ENCODE measurements at regions not wholly inside any gene's neighbourhood (a gene's known extent, or its start where the extent isn't known, plus 50 kb on each side); places are given as distances from the start of the nearest gene placed in this dataset.
"Not testable (repeated sequence)": the region's sequence is repeated elsewhere in the genome, so short reads cannot be mapped to it uniquely, and the experiment has no call there.

DNA sequence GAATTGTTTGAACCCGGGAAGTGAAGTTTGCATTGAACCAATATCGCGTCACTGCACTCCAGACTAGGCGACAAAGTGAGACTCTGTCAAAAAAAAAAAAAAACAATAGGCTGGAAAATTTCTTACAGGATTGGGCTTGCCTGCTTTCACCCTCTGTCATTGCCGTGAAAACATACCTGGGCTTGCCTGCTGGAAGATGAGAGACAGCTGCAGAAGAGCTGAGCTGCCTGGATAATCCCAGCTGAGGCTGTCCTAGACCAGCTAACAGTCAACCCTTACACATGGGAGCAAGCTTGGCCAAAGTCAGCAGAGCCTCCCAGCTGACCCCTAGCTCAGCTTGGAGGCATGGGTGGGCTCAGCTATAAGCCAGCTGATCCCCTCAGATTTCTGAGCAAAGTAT, 306.2 kb downstream of the CCSER2 start:
- no peak for DNase-seq

DNA sequence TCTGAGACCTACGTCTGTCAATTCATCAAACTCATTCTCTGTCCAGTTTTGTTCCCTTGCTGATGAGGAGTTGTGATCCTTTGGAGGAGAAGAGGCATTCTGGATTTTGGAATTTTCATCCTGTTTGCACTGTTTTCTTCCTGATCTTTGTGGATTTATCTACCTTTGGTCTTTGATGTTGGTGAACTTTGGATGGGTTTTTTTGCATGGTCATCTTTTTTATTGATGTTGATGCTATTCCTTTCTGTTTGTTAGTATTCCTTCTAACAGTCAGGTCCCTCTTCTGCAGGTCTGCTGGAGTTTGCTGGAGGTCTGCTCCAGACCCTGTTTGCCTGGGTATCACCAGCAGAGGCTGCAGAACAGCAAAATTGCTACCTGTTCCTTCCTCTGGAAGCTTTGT, 322.2 kb downstream of the CCSER2 start:
- not testable (repeated sequence) for DNase-seq

DNA sequence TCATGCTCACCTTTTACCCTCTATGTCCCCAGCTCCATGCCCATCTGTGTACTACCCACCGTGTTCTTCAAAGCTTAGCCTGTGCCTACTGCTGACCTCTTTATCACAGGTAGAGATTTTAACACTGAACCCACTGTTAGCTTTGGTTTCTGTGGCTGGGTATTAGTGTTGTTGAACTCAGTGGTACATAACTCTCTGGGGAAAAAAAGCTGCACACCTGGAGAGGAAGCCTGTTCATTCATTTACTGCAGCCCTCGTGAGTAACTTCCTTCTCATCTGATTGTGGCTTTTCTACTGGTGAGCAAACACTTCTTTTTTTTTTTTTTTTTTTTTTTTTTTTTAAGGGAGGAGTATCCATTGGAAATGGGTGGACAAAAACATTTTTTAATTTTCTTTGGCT, 326.3 kb downstream of the CCSER2 start:
- DNase-seq, result no peak

DNA sequence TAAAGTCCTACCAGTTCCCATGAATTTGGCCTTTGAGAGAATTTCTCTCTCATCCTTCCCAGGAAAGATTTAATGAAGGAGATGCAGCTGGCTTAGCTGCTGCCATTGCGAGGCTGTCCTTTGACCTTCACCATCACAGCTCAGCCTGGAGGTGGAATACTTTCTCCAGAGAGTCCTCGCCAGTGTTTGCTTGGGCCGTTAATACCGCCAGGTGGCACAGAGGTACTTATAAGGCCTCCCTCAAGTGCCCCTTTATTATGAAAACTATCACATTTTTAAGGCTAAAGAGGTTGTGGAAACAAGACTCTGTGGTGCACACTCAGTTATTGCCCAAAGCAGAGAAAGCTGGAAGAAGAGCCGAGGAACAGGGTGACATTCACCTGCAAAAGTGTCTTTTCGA, 330.6 kb downstream of the CCSER2 start:
- DNase-seq, result peak; percentile 12

DNA sequence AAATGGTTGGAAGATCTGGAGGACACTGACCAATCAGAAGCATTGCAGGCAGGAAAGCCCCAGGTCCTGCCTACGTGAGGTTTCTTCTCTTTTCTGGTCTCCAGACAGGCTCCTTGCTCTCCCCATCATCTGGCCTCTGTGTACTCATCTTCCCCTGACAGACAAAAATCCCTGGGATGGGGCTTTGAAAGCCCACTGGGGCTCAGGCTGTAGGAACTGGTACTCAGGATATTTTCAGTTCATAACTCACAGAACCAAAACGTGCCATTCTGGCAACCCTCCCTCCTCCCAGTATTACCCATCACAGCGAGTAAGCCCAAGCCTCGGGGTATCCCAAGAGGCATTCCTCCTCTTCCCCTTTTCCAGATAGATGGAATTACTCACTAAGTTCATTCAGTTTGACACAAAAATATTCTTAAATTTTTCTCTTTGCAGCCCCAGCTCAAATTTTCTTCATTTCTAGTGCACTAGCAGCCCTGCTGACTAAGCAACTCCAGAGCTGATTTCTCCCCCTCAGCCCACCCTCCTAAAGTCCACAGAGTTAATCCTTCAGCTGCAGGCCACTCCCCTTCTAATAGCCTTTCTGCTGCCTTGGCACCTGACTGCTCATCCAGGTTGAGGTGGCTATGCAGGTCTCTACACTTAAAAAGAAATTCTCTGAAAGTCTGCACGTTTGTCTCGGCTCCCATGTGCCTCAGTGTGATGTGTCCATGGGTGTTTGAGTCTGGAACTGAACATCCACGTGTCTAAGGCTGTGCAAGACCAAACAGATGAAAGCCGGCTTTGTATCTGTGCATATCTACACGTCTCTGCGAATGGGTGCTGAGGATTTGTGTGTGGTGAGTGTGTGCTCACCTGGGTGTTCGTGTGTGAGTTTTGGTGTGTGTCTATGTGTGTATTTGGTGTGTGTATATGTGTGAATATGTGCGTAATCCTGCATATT, 331.4 kb downstream of the CCSER2 start:
- no peak for DNase-seq

DNA sequence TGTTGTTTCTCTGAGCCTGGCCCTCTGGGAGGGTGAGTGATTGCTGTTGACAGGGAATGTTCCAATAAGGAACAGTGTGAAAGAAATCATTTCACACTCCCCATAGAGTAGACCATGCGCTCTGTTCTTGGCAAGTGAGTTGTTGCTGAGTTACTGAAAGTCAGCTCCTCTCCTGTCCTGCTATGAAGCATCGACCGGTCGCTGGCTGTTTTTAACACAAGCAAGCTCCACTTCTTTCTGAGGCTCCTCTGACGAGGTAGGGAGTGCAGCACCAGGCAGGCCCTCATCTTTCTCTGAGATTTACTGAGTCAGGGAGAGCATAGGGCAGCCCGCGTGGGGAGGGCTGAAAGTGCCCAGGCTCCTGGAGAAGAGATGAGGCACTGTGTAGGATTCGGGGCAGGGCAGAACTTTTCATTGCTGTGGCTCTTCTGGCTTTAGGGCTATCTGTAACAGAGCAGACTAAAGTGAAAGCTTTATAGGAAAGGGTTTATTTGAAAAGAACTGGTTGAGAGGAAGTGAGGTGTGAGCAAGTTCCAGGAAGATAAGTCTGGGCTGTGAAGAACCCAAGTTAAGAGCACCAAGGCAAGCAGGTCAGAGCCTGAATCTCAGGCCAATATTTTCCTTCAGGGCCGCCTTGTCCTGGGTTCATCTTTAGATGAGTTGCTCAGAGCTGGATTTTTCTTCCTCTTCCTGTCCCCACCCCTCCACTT, 332.2 kb downstream of the CCSER2 start:
- no peak for DNase-seq

DNA sequence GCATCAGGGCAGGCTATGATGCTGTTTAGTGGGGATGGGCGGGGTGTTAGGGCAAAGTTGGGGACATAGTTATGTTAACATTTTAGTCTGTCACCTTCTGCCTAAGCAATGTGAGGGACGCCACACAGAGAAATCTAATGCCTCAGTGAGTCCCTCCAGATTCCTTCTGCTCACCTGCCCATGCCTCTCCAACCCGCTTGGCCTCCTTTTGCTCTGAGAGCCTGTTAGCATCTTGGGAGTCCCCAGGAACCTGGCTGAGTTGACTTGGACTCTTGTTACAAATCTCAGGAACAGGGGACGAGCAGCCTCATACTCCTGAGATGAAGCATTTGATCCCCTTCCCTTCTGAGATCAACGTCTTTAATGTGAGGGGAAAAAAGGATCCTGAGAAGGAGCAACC, 336.8 kb downstream of the CCSER2 start:
- DNase-seq, result no peak

DNA sequence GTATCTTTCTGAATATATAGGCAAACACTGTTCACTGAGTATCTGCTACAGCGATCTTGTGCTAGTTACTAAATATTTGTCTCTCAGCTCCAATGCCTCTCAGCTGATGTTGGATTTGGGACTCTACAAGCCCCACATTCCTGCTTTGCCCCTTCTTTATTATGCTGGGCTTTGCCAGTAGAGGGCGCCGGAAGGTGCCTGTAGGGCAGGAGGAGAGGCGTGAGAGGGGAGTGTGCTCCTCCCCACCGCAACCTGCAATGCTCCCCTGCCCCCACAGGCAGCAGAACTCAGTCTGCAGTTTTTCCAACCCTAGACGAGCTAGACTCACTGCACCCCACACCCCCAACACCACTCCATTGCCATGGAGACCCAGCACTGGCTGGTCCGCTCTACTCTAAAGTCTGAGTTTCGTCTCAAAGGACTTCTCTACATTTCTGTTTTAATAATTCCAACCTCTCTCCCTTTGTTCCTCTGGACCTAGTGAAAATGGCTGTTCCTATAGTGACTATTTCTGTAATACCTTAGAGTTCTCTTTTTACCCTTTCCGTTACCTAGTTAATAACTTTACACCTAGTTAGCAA, 337.6 kb downstream of the CCSER2 start:
- no peak for DNase-seq

DNA sequence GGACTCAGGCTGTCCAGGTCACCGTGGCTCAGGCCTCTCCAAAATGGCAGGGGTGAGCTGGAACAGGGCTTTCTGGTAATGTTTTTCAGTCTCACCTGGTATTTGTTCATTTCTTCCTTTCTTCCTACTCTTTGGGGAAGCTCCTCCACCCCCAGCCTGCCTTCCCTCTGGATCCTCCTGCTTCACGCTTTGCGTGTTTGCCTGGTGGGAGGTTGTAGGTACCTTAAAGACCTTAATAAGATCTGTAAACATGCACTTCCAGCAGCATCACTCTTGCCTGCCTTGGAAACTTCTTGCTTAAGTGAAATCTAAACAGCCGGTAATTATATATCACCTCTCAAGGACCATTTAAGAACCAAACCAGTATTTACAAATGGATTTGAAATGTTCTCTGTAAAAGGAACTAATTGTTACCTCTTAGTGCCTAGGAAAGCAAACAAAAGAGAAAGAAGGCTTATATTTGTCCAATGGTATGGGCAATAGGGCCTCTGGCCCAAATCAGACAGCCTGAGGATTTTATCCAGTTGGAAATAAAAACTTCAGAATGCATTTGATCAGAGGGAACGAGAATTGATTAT, 339.9 kb downstream of the CCSER2 start:
- DNase-seq, result no peak

DNA sequence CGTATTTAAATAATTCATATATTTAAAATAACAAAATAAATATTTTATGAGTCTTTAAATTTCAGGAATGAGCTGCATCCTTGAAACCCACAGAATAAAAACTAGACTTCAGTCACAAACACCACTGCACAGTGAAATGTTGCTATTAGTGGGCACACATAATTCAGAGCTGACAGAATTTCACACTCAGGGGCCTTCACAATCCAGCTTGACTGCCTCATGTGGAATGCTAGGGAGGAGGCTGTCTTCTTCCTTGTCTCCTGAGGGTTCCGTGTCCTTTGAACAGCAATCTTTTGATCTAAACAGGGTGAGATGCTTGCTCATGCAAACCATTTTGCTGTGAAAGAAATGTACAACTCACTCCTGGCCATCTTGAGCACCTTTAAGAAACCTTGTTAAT, 346.7 kb downstream of the CCSER2 start:
- DNase-seq, result no peak

DNA sequence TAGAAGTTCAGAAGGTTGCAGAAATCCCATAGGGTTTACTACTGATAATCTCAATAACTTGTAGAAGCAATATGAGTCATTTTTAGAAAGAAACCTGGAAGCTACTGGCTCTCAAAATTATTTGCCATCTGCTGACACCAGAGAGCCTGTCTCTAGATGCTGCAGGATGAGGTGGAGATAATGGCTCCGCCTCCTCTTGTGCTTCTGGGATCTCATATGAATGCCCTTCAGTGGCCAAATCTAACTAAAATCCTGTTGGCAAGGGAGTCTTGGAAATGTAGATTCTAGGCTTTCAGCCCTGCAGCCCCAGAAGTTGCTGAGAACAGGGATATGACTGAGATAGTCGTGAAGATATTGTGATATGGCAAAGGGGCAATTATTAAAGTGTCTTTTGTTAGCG, 348.1 kb downstream of the CCSER2 start:
- no peak for DNase-seq

DNA sequence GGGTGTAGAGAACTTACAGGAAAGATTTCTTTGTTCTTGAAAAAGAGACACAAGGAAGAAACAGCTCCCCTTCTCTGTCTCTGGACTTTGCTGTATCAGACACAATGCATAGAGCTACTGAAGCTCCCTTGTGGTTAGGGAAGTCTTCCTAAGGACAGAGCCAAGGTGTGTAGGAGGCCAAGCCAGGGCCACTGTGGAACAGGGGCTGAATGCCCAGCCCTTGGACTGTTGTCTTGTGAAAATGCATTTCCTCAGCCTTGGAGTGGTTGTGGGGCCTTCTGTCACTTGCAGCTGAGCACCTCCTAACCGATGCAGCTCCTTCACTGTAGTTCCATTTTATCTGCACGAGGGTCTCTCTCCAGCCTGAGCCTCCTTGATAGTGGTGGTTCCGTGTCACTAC, 353.4 kb downstream of the CCSER2 start:
- no peak for DNase-seq

DNA sequence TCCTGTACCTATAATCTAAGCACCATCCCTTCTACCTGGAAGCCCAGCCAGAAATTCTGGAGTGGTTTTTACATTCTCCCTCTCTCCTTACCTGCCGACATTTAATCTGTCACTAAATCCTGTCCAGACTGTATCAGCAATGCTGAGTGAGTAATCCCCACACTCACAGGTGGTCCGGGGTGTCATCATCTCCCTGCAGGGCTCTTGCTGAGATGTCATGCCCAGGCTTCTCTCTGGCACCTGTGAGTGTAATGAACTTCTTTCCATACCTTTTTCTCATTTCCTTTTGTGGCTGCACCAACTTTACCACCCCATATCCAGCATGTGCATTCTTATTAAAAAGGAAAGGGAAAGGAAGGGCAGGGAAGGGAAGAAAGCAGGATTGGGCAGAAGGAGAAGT, 355.2 kb downstream of the CCSER2 start:
- no peak for DNase-seq

DNA sequence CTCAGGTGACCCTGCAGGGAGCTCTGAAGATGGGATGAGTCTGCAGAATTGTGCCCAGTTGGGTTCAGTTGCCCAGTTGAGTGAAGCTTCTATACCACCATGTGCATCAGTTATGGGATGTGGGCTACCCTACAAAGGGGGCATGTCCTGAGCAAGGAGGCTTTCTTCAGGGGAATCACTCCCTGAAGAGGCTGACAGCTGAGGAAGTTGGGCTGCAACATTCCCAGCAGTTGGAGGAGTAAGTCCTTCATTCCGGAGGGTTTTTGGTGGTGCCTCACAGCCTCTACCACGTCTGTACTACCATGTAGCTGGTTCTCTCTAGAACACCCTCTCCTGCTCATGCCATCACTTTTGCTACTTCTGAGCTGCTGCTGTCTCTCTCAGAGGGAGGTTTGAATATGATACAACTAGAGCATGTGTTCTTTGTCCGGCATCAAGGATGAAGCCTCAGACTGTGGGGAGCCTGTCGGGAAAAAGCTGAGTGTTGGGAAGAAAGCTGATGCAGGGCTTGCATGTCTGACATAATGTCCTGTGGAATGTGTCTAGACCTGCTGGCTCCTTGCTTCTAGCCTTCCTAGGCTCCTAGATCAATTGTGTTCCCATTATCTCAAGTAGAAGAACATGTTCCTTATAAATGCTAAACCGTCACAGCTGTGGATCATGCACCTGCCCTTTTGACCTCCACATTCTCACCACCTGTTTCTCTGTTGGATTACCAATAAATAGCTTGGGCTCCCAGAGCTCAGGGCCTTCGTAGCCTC, 355.8 kb downstream of the CCSER2 start:
- no peak for DNase-seq

DNA sequence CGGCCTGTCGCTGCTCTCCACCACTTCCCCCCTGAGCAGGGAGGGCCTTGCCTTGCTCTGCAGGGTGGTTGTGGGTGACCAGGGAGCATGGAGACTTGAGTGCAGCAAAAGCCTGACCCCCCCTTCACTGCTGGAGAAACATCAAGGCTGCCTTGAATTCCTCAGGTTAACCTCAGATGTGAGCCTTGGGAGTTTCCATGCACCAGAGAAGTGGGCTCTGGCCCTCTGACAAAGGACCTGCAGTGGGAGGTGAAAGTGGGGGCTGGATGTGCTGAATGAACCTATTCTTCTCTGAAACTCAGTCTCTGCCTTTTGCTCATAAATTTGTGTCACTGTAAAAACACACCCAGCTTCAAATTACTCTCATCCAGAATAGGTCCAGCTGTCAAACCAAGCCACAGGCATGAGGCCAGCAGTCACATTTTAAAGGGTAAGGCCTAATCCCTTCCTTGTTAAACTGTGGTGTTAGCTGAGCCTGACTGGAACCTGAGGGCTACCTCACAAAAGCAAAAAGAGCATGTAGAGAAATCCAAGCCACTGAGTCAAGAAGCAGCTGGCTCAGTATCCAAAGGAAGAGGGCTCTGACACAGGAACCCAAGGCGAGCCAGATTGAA, 356.8 kb downstream of the CCSER2 start:
- DNase-seq, result no peak

DNA sequence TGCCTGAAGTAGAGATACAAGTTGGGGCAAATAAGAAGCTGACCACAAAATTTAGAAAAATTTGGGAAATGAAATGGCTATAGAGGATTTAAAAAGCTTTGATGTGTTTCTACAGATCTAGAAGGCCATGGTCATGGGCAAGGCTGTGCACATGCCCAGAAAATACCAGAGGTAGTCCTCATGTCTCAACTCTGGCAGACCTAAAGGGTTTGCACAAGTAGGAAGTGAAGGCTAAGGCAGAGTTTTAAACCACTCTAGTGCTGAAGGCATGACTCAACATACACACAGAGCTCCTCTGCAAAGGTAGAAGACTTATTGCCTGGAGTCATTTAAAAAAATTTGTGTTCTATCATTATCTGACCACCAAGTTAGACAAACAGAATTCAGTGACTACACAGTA, 364.6 kb downstream of the CCSER2 start:
- no peak for DNase-seq

DNA sequence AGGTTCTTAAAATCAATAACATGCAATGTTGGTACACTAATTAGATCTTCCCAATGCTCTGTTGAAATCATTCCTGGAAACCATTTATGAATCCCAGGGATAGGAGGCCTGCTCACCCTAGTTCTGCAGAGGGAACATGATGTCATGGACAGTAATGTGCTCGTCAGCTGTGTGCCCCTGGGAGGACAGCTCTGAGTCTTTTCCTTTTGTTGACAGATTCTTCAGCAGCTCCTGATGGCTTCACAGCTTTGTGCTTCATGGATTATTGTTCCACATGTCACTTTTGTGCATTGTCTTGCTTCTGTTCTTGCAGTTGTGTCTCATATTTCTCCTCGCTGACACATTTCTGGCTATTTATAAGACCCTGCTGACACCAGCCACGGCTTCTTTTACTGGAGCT, 367.5 kb downstream of the CCSER2 start:
- no peak for DNase-seq

DNA sequence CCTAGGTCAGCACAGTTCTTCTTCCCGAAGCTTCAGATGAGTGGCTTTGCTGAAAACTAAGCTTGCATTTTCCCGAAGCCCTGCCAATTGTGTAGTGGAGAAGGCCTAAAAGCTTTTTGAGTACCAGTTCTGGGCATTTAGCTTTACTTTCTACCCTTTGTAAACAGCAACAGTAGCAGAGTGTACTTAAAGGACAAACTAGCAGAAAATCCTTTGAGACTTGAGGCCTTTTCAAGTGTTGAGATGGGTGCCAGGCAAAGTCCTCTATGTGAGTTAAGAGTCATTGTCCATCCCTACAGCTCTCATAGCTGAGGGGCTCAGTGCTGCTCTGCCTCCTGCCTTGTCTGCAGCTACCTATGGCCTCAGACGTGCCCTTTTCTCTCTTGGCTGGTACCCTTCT, 368.2 kb downstream of the CCSER2 start:
- DNase-seq, result no peak

DNA sequence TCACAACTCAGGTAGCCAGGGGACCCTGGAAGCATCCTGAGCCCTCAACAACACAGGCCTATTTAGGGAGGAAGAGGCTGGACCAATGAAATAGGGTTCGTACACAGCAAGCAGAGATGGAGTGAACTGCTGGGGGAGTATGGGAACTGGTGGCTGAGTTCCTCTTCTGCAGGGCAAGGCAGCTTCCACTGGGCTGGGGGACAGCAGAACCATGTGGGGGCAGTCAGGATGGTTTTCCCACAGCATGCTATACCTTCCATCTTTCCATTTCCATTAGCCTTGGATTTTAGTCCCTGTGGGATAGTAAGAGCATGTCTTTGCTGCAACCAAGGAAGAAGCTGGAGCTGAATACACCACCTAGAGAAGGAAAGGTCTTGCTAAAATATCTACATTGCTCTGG, 370.6 kb downstream of the CCSER2 start:
- DNase-seq, result no peak

DNA sequence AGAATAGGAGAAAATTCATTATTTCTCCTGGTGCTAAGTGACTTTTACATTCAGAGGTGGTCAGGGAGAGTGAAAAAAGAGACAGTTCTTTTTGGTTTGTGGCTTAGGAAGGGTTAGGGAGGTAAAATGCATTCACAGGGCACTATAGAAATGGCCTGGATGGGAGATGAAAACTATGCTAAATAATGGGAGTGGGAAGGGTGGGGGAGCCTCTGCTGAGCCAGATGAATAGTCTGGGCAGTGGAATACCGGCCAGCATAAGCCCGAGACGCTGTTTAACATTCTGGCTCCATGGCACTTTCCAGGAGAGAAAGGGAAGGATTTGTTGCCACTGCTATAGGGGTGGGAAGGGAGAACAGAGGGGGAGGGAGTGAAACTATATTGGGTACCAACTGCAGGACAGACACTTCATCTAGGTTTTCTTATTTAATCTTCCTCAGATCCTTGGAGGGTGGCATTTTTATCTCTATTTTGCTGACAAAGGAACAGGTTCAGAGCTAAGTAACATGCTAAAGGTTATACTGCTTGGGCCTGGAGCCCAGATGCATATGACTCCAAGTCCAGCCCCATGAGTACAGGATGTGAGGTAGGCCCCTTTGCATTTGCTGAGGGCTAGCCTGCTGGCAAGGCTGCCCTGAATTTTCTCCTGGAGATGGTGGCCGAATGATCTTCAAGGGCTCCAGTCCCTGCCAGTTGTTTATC, 372.4 kb downstream of the CCSER2 start:
- no peak for DNase-seq

DNA sequence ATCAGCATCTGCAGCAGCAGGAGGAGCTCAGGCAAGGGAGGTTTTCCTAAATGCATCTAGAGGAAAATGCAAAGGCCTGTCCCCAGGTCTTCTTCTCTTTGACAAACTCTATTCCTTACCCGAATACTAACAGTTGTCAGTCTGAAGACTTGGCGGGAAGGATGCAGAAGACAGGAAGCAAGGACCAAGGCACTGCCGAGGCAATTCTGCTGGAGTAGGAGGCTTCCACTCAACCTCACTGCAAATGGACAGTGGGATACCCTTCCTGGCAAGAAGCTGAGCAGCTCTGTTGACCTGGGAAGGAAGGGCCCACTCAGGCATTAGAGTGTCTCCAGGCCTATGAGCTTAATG, 373.0 kb downstream of the CCSER2 start:
- DNase-seq, result no peak

DNA sequence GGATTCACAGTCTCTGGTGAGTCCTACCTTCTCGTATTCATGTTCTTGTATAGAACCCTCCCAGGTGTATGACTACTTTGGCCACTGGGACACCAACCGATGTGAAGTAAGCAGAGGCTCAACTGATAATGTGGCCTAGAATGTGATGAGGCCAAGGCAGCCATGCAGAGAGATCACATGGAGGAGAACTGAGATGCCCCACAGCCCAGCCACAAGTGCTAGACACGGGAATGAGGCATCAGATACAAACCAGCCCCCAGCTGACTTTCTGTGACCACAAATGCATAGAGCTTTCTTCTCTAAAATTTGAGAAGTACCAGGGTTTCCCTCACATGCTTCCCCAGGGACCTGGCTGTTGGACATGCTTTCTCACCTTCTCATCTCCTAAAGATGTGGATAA, 375.7 kb downstream of the CCSER2 start:
- DNase-seq, result no peak
